HG03521 (cell line): ENCODE measurements at regions not wholly inside any gene's neighbourhood (a gene's known extent, or its start where the extent isn't known, plus 50 kb on each side); places are given as distances from the start of the nearest gene placed in this dataset.
"Not testable (repeated sequence)": the region's sequence is repeated elsewhere in the genome, so short reads cannot be mapped to it uniquely, and the experiment has no call there.

Experiments
- ATAC-seq: cut with Tn5 transposase; IDR thresholded peaks from one replicate; pipeline ENCODE4 v1.9.1; 2021; ENCODE audit warnings: mild to moderate bottlenecking, moderate library complexity; ENCODE audit not compliant: unreplicated experiment

GRCh38 chr7:85287106-85287825 is 100.4 kb upstream of the SEMA3D start:
- ATAC-seq: no peak

GRCh38 chr7:85286446-85286845 is 99.6 kb upstream of the SEMA3D start:
- ATAC-seq: no peak

GRCh38 chr7:85285527-85285926 is 98.7 kb upstream of the SEMA3D start:
- ATAC-seq: no peak

GRCh38 chr7:85275204-85275603 is 88.3 kb upstream of the SEMA3D start:
- ATAC-seq: no peak

GRCh38 chr7:85274454-85274853 is 87.6 kb upstream of the SEMA3D start:
- ATAC-seq: no peak

- ATAC-seq: no peak
Observed at GRCh38 chr7:85262891-85263290, 76.0 kb upstream of the SEMA3D start.

GRCh38 chr7:85261336-85261735 is 74.5 kb upstream of the SEMA3D start:
- ATAC-seq: no peak

- not testable (repeated sequence) for ATAC-seq
Observed at GRCh38 chr7:85249787-85250186, 62.9 kb upstream of the SEMA3D start.

- no peak for ATAC-seq
Observed at GRCh38 chr7:85239109-85239508, 52.3 kb upstream of the SEMA3D start.

- ATAC-seq: no peak
Observed at GRCh38 chr7:85237721-85238120, 50.9 kb upstream of the SEMA3D start.
